GM19397 (cell line): ENCODE measurements at regions not wholly inside any gene's neighbourhood (a gene's known extent, or its start where the extent isn't known, plus 50 kb on each side); places are given as distances from the start of the nearest gene placed in this dataset.

ENCODE experiments used
- ATAC-seq: cut with Tn5 transposase; IDR thresholded peaks from one replicate; pipeline ENCODE4 v1.9.1; 2021; ENCODE audit warnings: mild to moderate bottlenecking, moderate library complexity; ENCODE audit not compliant: unreplicated experiment

DNA sequence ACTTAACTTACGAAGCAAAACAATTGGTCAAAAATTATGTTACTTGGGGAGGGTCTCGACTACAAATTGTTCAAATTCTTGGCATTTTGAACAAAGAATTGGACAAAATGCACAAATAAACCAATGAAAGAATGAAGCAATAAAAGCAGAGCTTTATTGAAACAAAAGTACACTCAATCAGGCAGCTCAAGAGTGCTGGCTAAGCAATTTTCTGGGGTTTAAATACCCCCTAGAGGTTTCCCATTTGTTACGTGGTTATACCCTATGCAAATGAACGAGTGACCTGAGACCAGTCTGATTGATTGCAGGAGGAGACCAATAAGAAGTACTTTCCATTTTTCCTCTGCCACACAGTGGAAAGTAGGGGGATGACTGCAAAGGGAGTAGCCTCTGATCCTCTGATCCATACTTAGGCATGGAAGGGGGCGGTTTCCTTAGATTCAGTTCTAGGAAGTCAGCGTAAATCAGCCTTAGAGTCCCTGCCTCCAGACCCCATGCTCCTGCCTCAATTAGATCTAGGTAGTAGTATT is 228.6 kb downstream of the EFNB2 start:
- ATAC-seq, result no peak

DNA sequence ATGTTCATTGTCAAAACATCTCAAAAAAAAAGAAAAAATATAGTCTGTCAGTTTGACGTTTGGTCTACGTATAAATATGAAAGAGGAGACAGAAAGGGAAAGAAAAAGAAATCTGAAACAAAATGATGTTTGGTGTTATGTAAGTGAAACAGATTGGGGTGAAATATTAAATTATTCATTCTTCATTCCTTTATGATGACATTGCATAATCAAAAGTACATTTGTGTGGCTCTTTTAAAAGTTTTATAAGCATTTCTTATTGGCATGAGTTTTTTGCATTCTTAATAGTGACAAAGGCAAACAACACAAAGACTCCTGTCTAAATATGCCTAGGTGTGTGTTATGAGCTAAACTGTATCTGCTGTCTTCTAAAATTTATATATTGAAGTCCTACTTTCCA is 232.6 kb downstream of the EFNB2 start:
- no peak for ATAC-seq

DNA sequence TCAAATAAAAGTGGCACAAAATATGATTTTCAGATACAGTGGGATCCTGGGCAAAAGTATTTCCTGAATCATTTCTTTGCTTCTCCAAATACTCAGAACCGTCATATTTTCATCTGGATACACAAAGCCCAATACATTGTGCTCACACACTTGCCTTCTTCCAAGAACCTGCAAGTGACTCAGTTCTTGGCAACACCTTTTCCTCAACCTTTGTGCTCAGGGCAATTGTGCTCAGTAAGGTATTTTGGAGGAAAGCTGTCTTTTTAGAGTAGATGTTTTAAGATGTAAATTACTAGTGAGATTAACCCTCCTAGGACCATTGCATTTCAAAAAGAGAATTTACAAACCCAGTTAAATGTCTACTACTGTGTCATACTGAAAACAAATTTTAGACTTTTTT is 233.5 kb downstream of the EFNB2 start:
- no peak for ATAC-seq

- no peak for ATAC-seq
These were observed 235.8 kb downstream of the EFNB2 start for GRCh38 chr13:106299621-106300020.

DNA sequence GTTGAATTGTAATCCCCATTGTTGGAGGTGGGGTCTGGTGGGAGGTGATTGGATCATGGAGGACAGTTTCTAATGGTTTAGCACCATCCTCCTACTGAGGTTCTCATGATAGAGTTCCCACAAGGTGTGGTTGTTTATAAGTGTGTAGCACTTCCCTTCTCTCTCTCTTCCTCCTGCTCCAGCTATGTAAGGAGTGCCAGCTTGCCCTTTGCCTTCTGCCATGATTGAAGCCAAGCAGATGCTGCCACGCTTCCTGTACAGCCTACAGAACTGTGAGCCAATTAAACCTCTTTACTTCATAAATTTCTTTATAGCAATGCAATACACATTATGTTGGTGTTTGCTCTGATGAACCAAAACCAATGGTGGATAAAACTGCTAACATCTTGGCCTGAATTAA is 238.2 kb downstream of the EFNB2 start:
- ATAC-seq, result no peak

- no peak for ATAC-seq
These were observed 238.7 kb downstream of the EFNB2 start for GRCh38 chr13:106296723-106297122.

- no peak for ATAC-seq
These were observed 239.5 kb downstream of the EFNB2 start for GRCh38 chr13:106295971-106296370.

- ATAC-seq, result no peak
These were observed 244.5 kb downstream of the EFNB2 start for GRCh38 chr13:106291006-106291405.

DNA sequence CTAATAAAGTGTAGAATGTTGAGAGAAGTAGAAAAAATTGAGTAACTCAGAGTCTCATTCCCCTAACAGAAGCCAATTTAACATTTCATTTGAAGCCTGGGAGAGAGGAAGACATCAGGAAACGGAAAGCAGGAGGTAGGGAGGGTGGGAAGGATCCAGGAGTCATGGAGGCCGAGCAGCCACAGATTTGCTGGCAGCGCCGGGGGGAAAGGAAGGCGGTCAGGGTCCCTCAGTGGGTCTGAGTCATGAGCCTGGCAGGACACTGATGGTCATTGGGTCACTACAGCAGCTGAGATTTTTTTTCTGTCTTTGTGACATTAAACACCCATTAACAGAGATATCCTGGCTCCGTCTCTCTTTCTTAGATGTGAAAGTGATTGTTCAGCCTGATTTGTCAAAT is 248.1 kb downstream of the EFNB2 start:
- ATAC-seq, result no peak

DNA sequence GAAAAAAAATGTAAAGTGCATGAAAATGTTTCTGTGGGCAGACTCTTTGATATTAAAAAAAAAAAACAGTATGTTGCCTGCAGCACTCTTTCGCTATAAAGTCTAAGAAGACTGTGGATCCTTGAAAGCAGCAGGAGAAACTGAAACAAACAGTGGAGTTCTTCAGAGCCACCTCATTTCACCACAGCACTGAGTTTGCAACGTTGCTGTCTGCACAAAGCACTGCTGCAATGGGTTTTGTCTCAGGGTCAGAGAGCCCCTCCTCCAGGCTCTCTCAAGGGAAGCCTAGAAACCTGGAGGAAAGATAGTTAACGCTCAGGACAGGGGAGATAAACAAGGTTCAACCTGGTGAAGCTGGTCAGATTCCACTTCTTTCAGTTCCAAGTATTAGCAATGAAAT is 248.7 kb downstream of the EFNB2 start:
- ATAC-seq, result no peak

GRCh38 chr13:106284358-106284757 is 251.1 kb downstream of the EFNB2 start:
- ATAC-seq, result no peak

DNA sequence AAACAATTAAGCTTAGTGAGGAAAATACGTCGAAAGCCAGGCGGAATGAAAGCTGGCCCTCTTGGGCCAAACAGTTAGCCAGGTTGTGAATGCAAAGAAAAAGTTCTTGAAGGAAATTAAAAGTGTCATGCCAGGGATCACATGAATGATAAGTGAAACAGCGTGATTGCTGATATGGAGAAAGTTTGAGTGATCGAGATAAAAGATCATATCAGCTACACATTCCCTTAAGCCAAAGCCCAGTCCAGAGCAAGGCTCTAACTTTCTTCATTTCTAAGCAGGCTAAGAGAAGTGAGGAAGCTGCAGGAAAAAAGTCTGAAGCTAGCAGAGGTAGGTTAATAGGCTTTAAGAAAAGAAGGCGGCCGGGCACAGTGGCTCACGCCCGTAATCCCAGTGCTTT is 254.0 kb downstream of the EFNB2 start:
- ATAC-seq, result no peak

DNA sequence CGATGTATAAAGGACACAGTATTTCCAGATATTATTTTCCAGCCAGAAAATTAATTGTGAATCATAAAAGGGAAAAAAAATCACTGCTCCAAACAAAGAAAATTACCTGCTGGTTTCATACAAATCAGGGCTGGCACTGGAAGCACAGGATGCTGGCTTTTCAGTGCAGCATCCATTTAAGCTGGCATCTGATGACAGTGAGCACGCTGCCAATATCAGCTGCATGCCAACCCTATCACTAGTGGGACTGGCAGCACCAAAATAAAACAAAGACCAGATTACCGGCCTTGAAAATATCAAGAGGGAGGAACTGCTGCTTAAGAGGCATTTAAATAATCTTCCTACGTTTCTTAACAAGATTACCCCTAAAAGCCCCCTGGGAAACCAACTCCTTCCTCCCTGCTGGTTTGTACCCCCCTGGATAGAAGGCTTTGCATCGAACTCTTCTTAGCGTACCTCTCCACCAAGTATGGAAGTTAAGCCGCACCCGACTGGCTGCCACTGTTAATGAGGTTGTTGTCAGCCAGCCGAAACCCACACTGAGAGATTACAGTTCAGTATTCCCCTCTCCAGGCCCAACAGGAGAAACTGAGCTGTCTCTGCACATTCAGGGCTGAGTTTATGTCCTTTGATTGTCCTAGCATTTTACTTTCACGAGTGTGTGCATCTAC is 257.8 kb downstream of the EFNB2 start:
- ATAC-seq, result no peak

DNA sequence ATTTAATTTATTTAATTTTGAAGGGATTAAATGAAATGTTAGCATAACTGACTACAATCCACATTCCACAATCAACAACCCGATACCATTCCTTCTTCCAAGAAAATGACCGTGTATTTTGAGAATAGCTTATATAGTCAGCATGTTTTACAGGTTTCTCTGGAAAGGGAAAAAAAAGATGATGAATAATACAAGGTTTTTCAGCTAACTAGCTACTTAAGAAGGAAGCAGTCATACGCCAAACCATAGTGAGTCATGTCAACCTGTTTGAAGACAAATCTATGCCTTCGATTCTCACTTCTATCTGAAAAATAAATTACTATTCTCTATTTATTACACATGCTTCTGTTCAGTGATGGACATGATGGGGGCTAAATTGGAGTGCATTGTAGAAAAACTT is 258.6 kb downstream of the EFNB2 start:
- no peak for ATAC-seq

DNA sequence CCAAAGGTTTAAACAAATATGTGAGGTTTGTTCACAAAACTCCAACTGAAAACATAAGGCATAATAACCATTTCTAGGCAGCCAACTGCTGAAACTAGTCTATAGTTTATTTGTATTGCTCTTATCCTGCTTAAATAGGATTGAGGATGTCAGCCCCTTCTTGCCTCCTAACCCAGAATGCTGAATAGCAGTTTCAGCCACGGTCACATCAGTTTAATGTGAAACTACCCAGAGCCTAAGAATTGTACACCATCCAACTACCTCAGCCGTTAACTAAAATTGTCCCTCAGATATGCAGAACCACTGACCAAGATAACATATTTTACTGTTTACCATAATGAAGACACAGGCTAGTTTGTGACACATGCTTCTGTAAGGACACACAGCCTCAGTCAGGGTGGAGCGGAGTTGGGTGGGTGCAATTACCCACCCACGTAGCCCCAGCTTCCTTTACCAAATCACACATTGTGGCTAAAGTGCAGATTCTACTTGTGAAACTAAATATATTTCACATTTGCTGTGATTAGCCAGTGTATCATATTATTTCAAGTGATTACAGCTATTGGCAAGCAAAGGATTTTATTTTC is 259.9 kb downstream of the EFNB2 start:
- no peak for ATAC-seq

GRCh38 chr13:106274551-106275203 is 260.8 kb downstream of the EFNB2 start:
- ATAC-seq, result no peak

DNA sequence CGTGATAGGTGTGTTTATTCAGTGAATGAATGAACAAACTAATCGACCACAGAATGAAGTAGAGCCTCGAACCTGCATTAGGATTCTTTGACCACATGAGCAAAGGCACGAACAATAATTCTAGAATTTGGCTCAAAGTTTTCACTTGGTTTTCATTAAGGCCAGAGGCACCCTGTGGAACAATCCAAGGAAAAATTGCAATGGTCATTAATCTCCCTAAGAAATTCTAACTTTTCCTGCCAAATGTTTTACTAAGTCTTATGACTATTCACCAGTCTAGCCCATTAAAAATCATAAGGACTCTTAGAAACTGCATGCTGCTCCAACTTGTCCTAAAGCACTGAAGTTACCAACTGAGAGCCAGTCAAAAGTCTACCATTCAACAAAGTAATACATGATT is 271.7 kb downstream of the EFNB2 start:
- ATAC-seq, result no peak

- no peak for ATAC-seq
These were observed 272.6 kb downstream of the EFNB2 start for GRCh38 chr13:106262886-106263285.

- ATAC-seq, result no peak
These were observed 274.0 kb downstream of the EFNB2 start for GRCh38 chr13:106261450-106261849.

GRCh38 chr13:106260352-106260751 is 275.1 kb downstream of the EFNB2 start:
- ATAC-seq, result no peak

DNA sequence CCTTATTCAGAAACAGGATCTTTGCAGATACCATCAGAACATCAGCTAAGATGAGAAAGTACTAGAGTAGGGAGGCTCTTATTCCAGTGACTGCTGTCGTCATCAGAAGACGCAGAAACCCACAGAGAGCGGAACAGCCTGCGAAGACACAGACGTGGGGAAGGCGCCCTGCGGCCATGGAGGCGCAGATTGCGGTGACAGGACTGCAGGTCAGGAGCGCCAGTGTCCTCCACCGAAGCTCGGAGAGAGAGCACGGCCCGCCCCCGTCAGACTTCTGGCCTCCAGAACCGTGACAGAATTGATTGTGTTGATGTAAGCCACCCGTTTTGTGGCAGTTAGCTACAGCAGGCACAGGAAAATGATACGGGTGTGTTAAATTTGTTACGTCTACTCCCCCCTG is 275.5 kb downstream of the EFNB2 start:
- no peak for ATAC-seq

- no peak for ATAC-seq
These were observed 288.7 kb downstream of the EFNB2 start for GRCh38 chr13:106246666-106247188.
